ENCODE measurements at regions not wholly inside any gene's neighbourhood (a gene's known extent, or its start where the extent isn't known, plus 50 kb on each side); places are given as distances from the start of the nearest gene placed in this dataset.
"Not testable (repeated sequence)": the region's sequence is repeated elsewhere in the genome, so short reads cannot be mapped to it uniquely, and the experiment has no call there.

DNA sequence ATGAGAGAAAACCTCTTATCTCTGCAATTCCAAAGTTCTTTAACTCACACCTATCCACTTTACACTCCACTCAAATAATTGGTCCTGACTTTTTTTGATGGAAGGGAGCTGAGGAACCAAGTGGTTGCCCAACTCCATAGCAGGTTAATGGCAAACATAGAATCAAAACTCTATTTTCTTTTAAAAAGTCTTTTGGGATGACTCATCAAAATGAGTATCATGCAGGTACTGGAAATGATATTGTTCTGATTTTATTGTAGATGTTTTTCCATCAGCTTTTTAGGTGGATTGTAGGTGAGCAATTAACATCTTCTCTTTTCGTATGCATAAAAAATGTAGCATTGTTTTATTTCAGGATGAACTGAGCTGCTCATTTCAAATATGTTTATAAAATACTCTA lies 239.5 kb downstream of the SATB1 start:
- no peak for DNase-seq

DNA sequence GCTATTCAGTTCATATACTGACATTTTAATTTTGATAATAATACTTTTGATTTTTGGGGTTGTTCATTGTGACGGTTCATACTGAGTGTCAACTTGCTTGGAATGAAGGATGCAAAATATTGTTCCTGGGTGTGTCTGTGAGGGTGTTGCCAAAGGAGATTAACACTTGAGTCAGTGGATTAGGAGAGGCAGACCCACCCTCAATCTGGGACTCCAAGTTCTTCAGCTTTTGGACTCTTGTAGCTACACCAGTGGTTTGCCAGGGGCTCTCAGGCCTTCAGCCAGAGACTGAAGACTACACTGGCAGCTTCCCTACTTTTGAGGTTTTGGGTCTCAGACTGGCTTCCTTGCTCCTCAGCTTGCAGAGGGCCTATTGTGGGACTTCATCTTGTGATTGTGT lies 242.2 kb downstream of the SATB1 start:
- DNase-seq = not testable (repeated sequence)

GRCh38 chr3:18179521-18179920 lies 245.6 kb downstream of the SATB1 start:
- DNase-seq = no peak

DNA sequence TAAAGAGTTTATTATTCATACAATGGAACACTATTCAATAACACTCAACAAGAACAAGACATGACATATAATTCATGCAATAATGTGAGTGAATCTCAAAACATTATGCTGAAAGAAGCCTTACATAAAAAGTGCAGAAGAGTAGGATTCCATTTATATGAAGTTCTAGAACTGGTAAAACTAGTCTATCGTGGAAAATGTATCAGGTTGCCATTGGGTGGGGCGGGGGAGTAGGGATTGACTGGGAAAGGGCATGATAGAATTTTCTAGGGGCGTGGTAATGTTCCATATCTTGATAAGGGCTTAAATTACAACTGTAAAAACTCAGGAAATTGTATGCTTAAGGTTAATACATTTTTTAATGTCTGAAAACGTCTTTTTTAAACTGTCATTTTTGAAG lies 247.9 kb downstream of the SATB1 start:
- DNase-seq = no peak

DNA sequence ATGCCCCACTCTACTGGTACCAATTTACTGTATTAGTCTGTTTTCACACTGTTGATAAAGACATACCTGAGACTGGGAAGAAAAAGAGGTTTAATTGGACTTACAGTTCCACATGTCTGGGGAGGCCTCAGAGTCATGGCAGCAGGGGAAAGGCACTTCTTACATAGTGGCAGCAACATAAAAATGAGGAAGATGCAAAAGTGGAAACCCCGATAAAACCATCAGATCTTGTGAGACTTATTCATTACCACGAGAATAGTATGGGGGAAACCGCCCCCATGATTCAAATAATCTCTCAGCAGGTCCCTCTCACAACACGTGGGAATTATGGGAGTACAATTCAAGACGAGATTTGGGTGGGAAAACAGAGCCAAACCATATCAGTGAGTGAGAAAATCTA lies 251.2 kb downstream of the SATB1 start:
- not testable (repeated sequence) for DNase-seq

- DNase-seq = no peak
These were observed 265.5 kb downstream of the SATB1 start for GRCh38 chr3:18159681-18160080.

- DNase-seq = no peak
These were observed 271.5 kb downstream of the SATB1 start for GRCh38 chr3:18153571-18154173.

DNA sequence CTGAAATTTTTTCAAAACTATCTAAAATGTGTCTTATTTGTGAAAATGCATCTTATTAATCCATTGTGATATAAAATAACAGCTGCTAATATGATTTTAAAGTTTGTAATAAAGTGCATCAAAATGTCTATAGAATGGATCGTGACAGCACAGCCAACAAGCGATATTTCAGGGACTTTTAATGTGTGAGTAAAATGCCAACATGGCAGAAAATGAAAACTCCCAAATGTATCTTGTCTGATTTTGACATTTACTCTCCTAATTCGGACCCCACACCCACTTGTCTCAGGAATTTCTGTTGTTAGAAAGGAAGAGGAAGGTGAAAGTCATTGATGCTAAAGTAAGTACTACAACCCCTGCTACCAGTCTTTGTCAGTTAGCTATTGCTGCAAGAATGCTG lies 273.9 kb downstream of the SATB1 start:
- no peak for DNase-seq

DNA sequence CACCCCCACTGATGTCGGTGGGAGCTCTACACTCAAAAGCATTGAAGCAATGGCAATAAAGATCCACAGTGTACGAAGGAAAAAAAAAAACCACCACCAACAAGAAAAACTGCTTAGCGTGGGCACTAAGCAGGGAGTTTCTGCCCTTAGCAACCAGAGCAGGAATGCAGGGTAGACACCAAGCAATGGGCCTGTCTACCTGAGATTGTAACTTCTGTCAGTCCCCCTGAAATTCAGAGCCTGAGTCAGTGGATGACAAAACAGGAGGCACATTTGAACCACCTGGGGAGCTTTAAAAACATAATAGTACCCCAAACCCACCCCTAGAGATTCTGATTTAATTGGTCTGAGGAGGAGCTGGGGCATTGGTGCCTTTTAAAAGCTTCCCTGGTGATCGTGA lies 275.2 kb downstream of the SATB1 start:
- DNase-seq = no peak

GRCh38 chr3:18149386-18149785 lies 275.8 kb downstream of the SATB1 start:
- DNase-seq = no peak

- DNase-seq = no peak
These were observed 280.6 kb downstream of the SATB1 start for GRCh38 chr3:18144571-18144970.

GRCh38 chr3:18143258-18143780 lies 281.8 kb downstream of the SATB1 start:
- DNase-seq = no peak

DNA sequence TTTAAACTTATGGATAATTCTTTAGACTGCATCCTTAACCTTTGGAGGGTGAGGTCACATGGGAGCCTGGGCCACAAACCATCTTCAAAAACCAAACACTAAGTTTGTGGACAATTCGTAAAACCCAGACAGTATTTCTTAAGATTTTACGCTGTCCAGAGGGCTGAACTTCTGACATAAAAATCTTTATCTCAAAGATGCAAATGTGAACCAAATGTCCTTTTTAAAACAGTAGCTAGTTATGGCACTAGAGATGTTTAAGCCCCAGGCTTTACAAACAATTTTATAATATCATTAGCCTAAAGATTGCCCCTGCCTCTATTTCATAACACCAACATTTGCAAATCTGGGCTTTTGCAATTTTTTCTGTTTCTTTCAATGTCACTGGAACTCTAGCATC lies 287.2 kb downstream of the SATB1 start:
- DNase-seq = no peak

DNA sequence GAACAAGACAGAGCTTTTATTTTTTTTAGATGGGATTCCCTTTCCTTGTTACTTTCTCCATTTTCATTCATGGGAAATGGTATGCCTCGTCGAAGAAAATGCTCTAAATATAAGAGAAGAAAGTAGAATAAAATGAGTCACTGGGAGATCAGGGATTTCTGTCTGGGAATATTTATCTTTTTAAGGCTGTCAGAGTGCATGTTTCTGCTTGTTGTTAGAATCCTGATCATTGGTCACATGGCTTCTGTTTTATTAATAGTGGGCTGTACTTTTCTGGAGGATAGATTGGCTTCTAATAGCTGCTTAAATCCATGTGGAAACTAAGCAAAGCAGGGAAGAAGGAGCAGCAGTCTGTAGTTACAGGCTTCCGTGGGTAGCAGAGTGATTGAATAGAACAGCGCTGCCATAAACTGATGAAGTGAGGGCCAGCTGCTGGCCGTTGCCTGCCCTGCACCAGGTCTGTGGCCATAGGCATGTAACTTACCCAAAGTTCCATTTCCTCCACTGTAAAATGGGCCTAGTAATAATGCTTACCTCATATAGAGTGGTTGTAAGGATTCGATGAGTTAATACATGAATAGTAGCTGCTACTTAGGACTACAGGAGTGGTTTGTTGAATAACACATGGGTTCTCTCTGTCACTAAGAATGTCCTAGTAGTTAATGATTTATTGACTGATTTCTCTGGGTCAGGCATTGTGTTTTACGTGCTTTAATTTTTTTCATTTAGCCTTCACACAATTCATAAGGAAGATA lies 289.9 kb downstream of the SATB1 start:
- no peak for DNase-seq

GRCh38 chr3:18134386-18135059 lies 290.6 kb downstream of the SATB1 start:
- DNase-seq = no peak

DNA sequence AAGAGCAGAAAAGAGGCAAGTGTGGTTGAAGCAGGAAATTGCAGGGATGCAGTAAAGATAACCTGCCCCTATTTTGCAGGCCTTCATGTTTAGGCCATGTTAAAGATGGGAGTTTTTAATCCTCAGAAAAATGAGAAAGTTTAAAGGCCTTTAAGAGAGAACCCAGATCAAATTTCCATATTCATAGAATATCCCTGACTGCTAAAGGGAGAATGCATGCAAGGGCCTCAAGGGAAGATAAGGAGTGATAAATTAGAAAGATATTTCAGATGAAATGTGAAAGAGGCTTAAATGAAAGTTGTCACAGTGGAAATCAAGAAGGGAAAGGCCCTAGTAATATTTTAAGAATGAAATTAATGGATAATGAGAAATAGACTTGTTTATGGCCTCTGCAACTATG lies 292.1 kb downstream of the SATB1 start:
- DNase-seq = no peak

GRCh38 chr3:18127859-18128681 lies 297.1 kb downstream of the SATB1 start:
- DNase-seq = no peak

- DNase-seq = no peak
These were observed 297.8 kb downstream of the SATB1 start for GRCh38 chr3:18127174-18127858.

DNA sequence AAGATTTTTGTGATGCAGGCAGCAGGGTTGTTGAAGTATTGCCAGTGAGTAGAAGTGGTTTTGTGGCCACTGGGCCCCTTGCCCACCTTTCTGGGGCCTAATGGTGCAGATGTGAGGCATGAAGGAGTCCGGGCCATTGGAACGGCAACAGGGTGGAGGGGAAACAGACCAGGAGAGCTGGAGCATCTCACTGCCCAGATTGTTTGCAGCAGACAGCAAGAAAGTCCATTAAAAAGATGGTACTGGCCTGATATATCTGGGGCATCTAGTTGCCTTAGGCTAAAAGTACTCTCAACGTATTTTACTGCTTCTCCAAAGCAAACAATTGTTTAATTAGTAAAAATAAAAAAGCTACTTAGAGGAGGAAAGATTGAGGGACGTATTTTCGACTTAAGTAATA lies 298.4 kb downstream of the SATB1 start:
- DNase-seq = no peak

- DNase-seq = no peak
These were observed 300.6 kb downstream of the SATB1 start for GRCh38 chr3:18124501-18124900.

DNA sequence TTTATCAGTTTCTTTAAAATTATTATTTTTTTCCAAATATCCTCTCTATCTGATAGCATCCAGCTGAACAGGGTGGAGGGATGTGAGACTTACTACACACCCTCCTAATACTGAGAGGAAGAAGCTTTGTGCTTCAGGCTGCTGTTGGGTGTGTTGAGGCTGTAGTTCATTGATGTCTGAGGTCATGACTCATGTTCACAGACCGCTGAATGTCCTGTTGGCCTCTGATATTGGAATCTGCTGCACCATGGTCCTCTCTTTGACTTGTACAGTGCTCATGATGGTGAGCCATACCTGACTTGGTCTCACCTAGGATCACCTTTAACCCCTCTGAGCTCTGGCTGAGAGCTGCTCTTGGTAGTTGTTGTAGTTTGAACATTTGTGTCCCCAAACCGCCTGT lies 302.9 kb downstream of the SATB1 start:
- no peak for DNase-seq

DNA sequence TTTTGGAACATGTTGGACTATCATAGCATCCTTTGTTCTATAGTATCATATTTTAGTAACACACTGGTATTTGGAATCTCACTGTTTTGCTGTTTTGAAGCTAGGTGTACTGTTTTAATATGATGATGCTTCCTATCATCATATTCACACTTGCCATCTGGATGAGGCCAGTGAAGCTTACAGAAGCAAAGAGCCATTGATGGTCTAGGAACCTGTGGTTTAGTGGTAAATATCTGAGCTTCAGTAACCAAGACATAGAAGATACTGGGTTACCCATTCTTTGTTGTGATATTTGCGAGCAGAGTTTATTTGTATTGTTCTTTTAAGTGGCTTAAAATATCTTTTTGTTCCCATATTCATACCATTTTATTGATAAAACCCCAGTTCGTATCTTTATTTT lies 304.1 kb downstream of the SATB1 start:
- DNase-seq = no peak

- no peak for DNase-seq
These were observed 305.3 kb downstream of the SATB1 start for GRCh38 chr3:18119866-18120265.

Measured in NCI-H1930 (cell line).